DOHH2 (cell line): ENCODE measurements at regions not wholly inside any gene's neighbourhood (a gene's known extent, or its start where the extent isn't known, plus 50 kb on each side); places are given as distances from the start of the nearest gene placed in this dataset.
"Not testable (repeated sequence)": the region's sequence is repeated elsewhere in the genome, so short reads cannot be mapped to it uniquely, and the experiment has no call there.

Experiments used
- H3F3A ChIP-seq: fragments of 200-600 bp; sonication (generic), shearing (Covaris generic); 2 replicates; pipeline ENCODE4 v1.6.0; 2016; ENCODE audit warnings: antibody characterized with exemption, mild to moderate bottlenecking; ENCODE audit not compliant: control insufficient read depth, insufficient read depth
- H3K27ac ChIP-seq: fragments of 200-600 bp; sonication (generic); 2 replicates; pipeline ENCODE4 v1.5.1; 2014; ENCODE audit warnings: low read depth, mild to moderate bottlenecking, low read length, moderate library complexity
- H3K27me3 ChIP-seq: fragments of 200-600 bp; sonication (generic); 2 replicates; pipeline ENCODE4 v1.6.1; 2014; ENCODE audit warnings: mild to moderate bottlenecking, low read length, mixed read lengths; ENCODE audit not compliant: control insufficient read depth
- H3K36me3 ChIP-seq: fragments of 200-600 bp; sonication (generic); 2 replicates; pipeline ENCODE4 v1.6.1; 2014; ENCODE audit warnings: mild to moderate bottlenecking, low read length, moderate library complexity, mixed read lengths; ENCODE audit not compliant: control insufficient read depth
- H3K4me1 ChIP-seq: fragments of 200-600 bp; sonication (generic); 2 replicates; pipeline ENCODE4 v1.6.1; 2014; ENCODE audit warnings: mild to moderate bottlenecking, low read length, mixed read lengths; ENCODE audit not compliant: control insufficient read depth
- H3K4me2 ChIP-seq: fragments of 200-600 bp; sonication (generic); 2 replicates; pipeline ENCODE4 v1.6.0; 2014; ENCODE audit warnings: mild to moderate bottlenecking, low read length, moderate library complexity
- H3K4me3 ChIP-seq: fragments of 200-600 bp; sonication (generic); 2 replicates; pipeline ENCODE4 v1.5.1; 2014; ENCODE audit warnings: mild to moderate bottlenecking, low read length, mixed read lengths
- H3K79me2 ChIP-seq: fragments of 200-600 bp; sonication (generic); 2 replicates; pipeline ENCODE4 v1.6.1; 2014; ENCODE audit warnings: mild to moderate bottlenecking, low read length, mixed read lengths; ENCODE audit not compliant: control insufficient read depth
- H3K9me2 ChIP-seq: fragments of 200-600 bp; sonication (generic); replicated peaks from 2 replicates; pipeline ENCODE4 v1.6.1; 2014; ENCODE audit warnings: mild to moderate bottlenecking, low read length, mixed read lengths; ENCODE audit not compliant: control insufficient read depth
- H3K9me3 ChIP-seq: fragments of 200-600 bp; sonication (generic); 2 replicates; pipeline ENCODE4 v1.6.1; 2014; ENCODE audit warnings: antibody characterized with exemption, low read length, mixed read lengths; ENCODE audit not compliant: control insufficient read depth, insufficient read depth
- H4K20me1 ChIP-seq: fragments of 200-600 bp; sonication (generic); 2 replicates; pipeline ENCODE4 v1.6.0; 2014; ENCODE audit warnings: low read depth, mild to moderate bottlenecking, antibody characterized with exemption, low read length, moderate library complexity; ENCODE audit not compliant: control insufficient read depth, insufficient read depth
- EZH2phosphoT487 ChIP-seq: fragments of 200-600 bp; sonication (generic); IDR thresholded peaks from 2 replicates; pipeline ENCODE4 v1.6.1; 2017; ENCODE audit warnings: borderline replicate concordance, mild to moderate bottlenecking, antibody characterized with exemption, low read length, moderate library complexity, mixed read lengths
- TF ChIP-seq, protein P1 (sequence below): fragments of 200-600 bp; sonication (generic); IDR thresholded peaks from one replicate; pipeline ENCODE4 v1.5.1; 2014; ENCODE audit warnings: antibody characterized with exemption, mild to moderate bottlenecking, low read depth, low read length; ENCODE audit not compliant: poor library complexity, severe bottlenecking

DNA sequence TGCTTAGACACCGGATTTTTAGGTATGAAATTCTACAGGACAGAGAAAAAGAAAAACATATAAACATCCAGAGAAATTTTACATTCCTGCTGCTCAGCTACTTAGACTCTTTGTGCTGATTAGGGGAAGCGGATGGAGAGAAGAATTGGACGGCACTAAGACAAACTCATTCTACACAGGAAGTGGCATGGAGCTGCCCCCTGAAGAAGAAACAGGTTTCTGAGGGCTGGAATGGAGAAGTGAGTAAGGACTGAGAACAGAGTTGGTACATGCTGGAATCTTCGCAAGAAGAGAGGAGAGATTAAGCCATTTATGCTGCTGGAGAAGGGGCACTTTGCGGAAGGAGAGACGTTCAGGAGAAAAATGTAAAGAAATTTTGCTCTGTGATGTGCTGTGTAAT lies 253.0 kb upstream of the ERBB4 start:
- Histone ChIP-seq H3K36me3 (no peaks in the 10 kb centered on the region), H3K79me2 (no peaks in the 10 kb centered on the region), H3K27ac (no peak overlapping the region), H3K9me2 (no peaks in the 10 kb centered on the region), H3K4me2 (no peak overlapping the region), H3K4me1 (no peaks in the 10 kb centered on the region), H3F3A (no peaks in the 10 kb centered on the region), H3K9me3 (no peaks in the 10 kb centered on the region), H4K20me1 (no peaks in the 10 kb centered on the region), H3K27me3 (no peaks in the 10 kb centered on the region), H3K4me3 (no peak overlapping the region)
- TF ChIP-seq, protein P1, sequence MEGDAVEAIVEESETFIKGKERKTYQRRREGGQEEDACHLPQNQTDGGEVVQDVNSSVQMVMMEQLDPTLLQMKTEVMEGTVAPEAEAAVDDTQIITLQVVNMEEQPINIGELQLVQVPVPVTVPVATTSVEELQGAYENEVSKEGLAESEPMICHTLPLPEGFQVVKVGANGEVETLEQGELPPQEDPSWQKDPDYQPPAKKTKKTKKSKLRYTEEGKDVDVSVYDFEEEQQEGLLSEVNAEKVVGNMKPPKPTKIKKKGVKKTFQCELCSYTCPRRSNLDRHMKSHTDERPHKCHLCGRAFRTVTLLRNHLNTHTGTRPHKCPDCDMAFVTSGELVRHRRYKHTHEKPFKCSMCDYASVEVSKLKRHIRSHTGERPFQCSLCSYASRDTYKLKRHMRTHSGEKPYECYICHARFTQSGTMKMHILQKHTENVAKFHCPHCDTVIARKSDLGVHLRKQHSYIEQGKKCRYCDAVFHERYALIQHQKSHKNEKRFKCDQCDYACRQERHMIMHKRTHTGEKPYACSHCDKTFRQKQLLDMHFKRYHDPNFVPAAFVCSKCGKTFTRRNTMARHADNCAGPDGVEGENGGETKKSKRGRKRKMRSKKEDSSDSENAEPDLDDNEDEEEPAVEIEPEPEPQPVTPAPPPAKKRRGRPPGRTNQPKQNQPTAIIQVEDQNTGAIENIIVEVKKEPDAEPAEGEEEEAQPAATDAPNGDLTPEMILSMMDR, result no peak
- no peak for TF ChIP-seq EZH2phosphoT487

DNA sequence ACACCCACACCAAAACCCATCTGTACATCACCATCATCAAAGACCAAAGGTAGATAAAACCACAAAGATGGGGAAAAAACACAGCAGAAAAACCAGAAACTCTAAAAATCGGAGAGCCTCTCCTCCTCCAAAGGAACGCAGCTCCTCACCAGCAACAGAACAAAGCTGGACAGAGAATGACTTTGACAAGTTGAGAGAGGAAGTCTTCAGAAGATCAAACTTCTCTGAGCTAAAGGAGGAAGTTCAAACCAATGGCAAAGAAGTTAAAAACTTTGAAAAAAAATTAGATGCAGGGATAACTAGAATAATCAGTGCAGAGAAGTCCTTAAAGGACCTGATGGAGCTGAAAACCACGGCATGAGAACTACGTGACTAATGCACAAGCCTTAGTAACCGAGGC lies 247.5 kb upstream of the ERBB4 start:
- not testable (repeated sequence) for H3K4me1 ChIP-seq, H3K4me3 ChIP-seq, H3K79me2 ChIP-seq, H3K4me2 ChIP-seq, H3F3A ChIP-seq, H3K9me2 ChIP-seq, H3K27ac ChIP-seq, H3K27me3 ChIP-seq, H3K36me3 ChIP-seq, H3K9me3 ChIP-seq, H4K20me1 ChIP-seq

DNA sequence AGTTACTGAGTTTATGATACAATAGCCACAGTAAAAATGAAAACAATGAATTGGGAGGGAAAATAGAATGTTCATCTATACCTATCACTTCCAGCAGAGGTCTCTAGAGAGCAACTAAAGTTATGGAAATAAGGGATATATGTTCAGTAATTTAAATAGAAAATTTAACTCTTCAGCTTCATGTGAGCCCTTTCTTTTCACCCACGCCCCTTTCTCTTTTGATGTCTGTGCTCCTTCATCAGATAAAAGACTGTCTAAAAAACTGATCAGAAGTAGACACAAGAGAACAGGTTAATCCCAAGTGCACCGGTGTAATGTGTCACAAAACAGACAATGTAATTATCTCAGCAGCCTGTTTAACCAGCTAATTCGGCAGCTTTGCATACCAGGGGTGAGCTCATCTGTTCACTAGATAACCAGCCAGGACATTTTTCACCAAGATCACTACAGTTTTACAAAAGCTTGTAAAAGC lies 238.5 kb upstream of the ERBB4 start:
- no peak overlapping the region for H3K4me2 ChIP-seq
- no peaks in the 10 kb centered on the region for H3K79me2 ChIP-seq
- no peaks in the 10 kb centered on the region for H3F3A ChIP-seq
- no peak overlapping the region for H3K4me3 ChIP-seq
- no peaks in the 10 kb centered on the region for H3K9me2 ChIP-seq
- TF ChIP-seq EZH2phosphoT487, result no peak
- TF ChIP-seq, protein P1, result peak; percentile 62
- H3K27me3 ChIP-seq, result no peaks in the 10 kb centered on the region
- H3K9me3 ChIP-seq, result no peaks in the 10 kb centered on the region
- no peak overlapping the region for H3K27ac ChIP-seq
- H3K4me1 ChIP-seq, result peaks cover 5% of the 10 kb centered on the region
- no peaks in the 10 kb centered on the region for H4K20me1 ChIP-seq
- H3K36me3 ChIP-seq, result no peaks in the 10 kb centered on the region

DNA sequence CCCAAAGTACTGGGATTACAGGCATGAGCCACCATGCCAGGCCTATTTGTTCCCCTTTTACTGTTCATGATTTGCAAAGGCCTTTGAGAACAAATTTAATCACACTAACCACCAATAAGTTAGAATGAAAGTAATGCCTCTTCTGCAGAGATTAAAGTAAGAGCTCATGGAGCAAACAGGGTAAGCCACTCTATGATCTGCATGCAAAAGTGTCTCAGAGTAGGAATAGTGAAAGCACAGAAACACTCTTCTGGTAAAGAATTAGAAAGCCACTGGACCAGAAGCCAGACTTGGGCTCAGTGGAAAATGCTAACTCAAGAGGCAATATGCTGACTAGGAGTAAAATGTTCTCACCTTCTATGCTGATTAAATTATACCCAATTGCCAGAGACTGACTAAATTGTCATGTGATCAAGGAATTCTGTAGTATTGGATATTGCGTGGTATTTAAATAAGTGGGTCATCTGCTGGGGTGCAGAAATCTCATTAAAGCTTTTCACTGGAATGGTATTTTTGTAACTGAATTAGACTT lies 235.3 kb upstream of the ERBB4 start:
- H3K27me3 ChIP-seq, result no peaks in the 10 kb centered on the region
- H3K4me3 ChIP-seq, result no peak overlapping the region
- no peaks in the 10 kb centered on the region for H3K79me2 ChIP-seq
- no peak overlapping the region for H3K27ac ChIP-seq
- H3K4me2 ChIP-seq, result no peak overlapping the region
- H3K9me2 ChIP-seq, result no peaks in the 10 kb centered on the region
- H3K4me1 ChIP-seq, result peaks cover 5% of the 10 kb centered on the region
- H3K36me3 ChIP-seq, result no peaks in the 10 kb centered on the region
- no peaks in the 10 kb centered on the region for H3K9me3 ChIP-seq
- no peaks in the 10 kb centered on the region for H3F3A ChIP-seq
- TF ChIP-seq, protein P1, result no peak
- TF ChIP-seq EZH2phosphoT487, result no peak
- H4K20me1 ChIP-seq, result no peaks in the 10 kb centered on the region
